ENCODE measurements at regions not wholly inside any gene's neighbourhood (a gene's known extent, or its start where the extent isn't known, plus 50 kb on each side); places are given as distances from the start of the nearest gene placed in this dataset.

DNA sequence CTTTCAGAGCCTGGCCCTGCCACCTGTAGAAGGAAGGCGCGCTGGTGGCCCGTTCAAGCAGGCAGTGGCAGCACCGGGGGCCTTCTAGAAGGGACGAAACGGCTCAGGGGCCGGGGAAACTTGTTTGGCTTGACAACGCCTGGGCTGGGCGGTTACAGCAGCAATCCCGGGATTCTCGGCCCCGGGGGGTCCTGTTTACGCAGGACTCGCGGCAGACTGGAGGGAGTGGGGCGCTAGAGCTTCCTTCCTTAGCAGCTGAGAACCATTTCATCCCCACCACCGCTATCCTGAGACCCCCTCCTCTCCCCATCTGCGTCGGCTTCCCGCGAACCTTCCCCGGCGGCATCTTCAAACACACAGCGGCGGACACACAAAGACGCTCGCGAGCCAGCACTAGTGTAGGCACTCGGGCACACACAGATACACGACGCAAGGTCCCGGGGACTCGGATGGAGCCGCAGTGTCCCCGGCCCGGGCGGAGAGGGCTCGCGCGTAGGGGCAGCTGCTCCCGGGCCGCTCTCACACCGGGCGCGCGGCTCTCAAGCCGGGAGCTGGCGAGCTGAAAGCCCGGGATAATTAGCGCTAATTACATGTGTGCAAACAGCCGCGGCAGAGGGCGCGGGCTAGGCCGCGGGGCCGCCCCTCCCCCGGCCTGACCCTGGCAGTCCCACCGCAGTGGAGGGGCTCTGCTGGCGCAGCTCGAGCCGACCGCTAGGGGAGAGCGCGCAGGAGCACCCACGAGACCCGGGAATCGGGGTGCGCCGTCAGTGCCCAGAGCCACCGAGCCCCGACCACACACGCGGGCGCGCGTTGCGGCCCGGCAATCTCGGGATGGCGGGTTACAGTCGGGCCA lies 271.4 kb downstream of the FOXD2 start:
- no peak for ATAC-seq (replicated peaks)
- Mint-ChIP-seq H3K27ac (no peak overlapping the region), H3K27me3 (peaks cover 50% of the 10 kb centered on the region), H3K36me3 (ENCODE audit: low read depth) (no peaks in the 10 kb centered on the region), H3K4me3 (peak overlapping the region; percentile 28), H3K4me1 (peaks cover 4% of the 10 kb centered on the region), H3K9me3 (no peaks in the 10 kb centered on the region)

DNA sequence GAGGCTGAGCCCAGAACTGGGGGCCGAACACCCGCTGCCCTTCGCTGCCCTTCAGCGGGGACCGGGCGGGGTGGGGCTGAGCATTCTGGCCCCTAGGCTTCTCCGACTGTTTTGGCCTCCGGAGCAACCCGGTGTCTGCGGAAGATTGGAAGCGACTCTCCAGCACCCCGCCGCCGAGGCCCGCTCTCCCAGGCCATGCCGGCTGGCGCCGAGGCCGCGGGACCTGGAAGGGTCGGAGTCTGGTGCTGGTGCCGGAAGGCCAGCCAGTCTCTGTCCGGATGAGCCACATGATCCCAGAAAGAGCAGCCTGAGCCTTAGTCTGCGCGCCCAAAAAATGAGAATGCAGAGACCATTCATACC lies 272.0 kb downstream of the FOXD2 start:
- ATAC-seq (replicated peaks), result no peak
- no peak overlapping the region for H3K27ac Mint-ChIP-seq
- H3K4me1 Mint-ChIP-seq, result peaks cover 4% of the 10 kb centered on the region
- H3K27me3 Mint-ChIP-seq, result peaks cover 50% of the 10 kb centered on the region
- H3K4me3 Mint-ChIP-seq, result peak overlapping the region; percentile 17
- no peaks in the 10 kb centered on the region for H3K9me3 Mint-ChIP-seq
- no peaks in the 10 kb centered on the region for H3K36me3 Mint-ChIP-seq (ENCODE audit: low read depth)

DNA sequence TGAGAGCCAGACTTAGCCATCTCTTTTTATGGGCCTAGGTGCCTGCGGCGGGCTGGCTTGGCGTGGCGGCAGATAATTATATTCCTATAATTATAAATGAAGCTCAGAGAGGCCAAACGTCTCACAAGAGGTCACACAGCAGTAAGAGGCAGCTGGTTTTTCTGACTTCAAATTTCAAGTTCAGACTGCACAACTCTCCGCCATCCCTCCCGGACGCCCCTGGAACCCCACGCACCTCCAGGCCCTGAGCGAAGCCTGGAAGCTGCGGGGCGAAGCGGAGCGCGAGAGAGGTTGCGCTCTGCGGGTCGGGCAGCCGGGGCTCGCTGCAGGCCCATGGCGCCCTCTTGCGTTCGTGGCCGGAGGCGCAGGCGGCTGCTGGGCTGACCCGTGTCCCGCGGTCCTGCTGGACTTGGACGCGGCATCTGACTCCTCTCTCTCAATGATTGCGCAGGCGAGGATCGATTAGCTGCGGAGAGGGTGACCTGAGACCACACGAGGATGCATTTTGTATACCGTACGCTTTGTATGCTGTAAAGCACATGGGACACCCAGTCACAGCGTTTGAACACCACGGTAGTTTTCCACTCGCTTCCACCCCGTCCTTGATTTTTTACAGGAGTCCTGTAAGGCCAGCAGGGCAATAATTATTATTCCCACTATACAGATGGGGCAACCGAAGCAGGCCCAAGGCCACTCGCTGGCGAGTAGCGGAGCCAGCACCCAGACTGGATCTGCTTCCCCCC lies 272.7 kb downstream of the FOXD2 start:
- H3K27ac Mint-ChIP-seq, result no peak overlapping the region
- H3K4me3 Mint-ChIP-seq, result peak overlapping the region; percentile 17
- peaks cover 53% of the 10 kb centered on the region for H3K27me3 Mint-ChIP-seq
- no peaks in the 10 kb centered on the region for H3K36me3 Mint-ChIP-seq (ENCODE audit: low read depth)
- no peaks in the 10 kb centered on the region for H3K9me3 Mint-ChIP-seq
- ATAC-seq (replicated peaks), result peak; percentile 84
- H3K4me1 Mint-ChIP-seq, result peaks cover 4% of the 10 kb centered on the region

Measured in activated T-helper 17 cell treated with anti-CD3 and anti-CD28 coated beads, Interleukin-2, amount 50 U/mL, for 72 hours (primary cell).